ENCODE measurements at regions not wholly inside any gene's neighbourhood (a gene's known extent, or its start where the extent isn't known, plus 50 kb on each side); places are given as distances from the start of the nearest gene placed in this dataset.

DNA sequence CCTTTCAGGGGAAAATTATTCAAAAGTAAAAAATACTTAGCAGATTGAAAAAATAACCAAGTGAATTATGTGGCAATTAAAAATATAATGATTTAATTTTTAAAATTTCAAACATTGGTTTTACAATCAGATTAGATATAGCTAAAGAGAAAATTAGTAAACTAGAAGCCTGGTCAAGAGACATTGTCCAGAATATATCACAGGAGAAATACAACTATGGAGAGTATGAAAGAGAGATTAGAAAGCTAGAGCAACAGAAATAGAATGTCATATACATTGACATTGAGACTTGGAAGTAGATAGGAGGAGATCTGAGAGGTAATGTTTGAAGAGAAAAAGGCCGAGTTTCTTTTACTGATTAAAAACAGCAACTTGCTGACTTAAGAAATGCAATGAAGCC is 476.4 kb upstream of the SLC10A2 start:
- DNase-seq (ENCODE audit: insufficient read length, low spot score) (no peak), FAIRE-seq (no peak)
- TF ChIP-seq POLR2AphosphoS5 (IDR thresholded peaks at IDR 0.05; ENCODE audit: low read depth, low read length) (no peak), PAX5 (IDR thresholded peaks at IDR 0.05; ENCODE audit: insufficient read depth, low read length, severe bottlenecking) (no peak), POU2F2 (IDR thresholded peaks at IDR 0.05; ENCODE audit: low read depth, low read length) (no peak), SPI1 (IDR thresholded peaks at IDR 0.05; ENCODE audit: low read depth, low read length) (no peak), TAF1 (IDR thresholded peaks at IDR 0.05; ENCODE audit: low read depth, low read length) (no peak), POLR2A (IDR thresholded peaks at IDR 0.05; ENCODE audit: low read depth, low read length) (no peak)

DNA sequence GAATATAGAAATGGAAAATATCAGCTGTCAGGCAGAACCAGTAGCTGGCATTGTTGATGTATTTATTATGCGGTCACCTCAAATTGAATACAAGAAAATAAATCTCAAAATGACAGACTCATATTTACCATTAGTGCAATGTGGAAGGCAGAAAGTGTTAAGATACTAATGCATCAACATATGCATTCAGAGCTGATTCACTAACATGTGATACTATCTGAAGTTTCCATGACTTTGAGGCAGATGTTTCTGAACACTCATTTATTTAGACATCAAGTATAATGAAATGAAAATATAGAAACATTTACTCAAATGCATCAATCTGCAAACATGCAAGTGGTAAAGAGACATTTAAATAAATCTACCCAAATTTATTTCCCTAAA is 474.2 kb upstream of the SLC10A2 start:
- DNase-seq (ENCODE audit: insufficient read length, low spot score) (no peak), FAIRE-seq (no peak)
- TF ChIP-seq POU2F2 (IDR thresholded peaks at IDR 0.05; ENCODE audit: low read depth, low read length) (no peak), POLR2AphosphoS5 (IDR thresholded peaks at IDR 0.05; ENCODE audit: low read depth, low read length) (no peak), SPI1 (IDR thresholded peaks at IDR 0.05; ENCODE audit: low read depth, low read length) (no peak), POLR2A (IDR thresholded peaks at IDR 0.05; ENCODE audit: low read depth, low read length) (no peak)

DNA sequence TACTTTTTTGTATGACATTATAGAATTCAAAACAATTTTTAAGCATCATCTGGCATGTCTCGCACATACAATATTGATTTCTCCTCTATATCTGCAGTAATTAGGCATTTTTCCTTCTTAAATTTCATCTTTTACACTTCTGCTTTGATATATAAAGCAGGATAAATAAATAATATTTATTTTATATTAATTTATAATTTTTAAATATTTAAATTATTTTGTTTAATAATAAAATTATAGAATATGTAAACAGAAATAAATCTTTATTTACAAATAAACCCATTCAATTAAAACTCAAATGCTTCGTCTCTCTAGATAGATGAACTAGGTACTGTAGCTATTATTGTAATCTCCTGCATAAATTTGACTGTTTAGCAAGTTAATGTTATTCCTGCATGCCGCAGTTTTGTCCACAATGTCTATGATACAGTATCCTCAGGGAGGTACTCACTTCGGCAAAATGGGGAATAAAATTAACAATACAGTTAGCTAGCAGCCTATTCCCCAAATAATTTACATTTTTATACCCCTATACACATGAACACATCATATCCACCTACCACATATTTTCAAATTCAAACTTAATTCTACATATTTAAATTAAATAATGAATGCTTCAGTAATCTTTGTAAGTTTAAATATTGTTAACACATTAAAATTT is 473.6 kb upstream of the SLC10A2 start:
- no peak for DNase-seq (ENCODE audit: insufficient read length, low spot score)
- TF ChIP-seq POLR2A (IDR thresholded peaks at IDR 0.05; ENCODE audit: low read depth, low read length) (no peak), PAX5 (IDR thresholded peaks at IDR 0.05; ENCODE audit: insufficient read depth, low read length, severe bottlenecking) (no peak), SPI1 (IDR thresholded peaks at IDR 0.05; ENCODE audit: low read depth, low read length) (no peak), TAF1 (IDR thresholded peaks at IDR 0.05; ENCODE audit: low read depth, low read length) (no peak), POU2F2 (IDR thresholded peaks at IDR 0.05; ENCODE audit: low read depth, low read length) (no peak), POLR2AphosphoS5 (IDR thresholded peaks at IDR 0.05; ENCODE audit: low read depth, low read length) (no peak)
- no peak for FAIRE-seq

DNA sequence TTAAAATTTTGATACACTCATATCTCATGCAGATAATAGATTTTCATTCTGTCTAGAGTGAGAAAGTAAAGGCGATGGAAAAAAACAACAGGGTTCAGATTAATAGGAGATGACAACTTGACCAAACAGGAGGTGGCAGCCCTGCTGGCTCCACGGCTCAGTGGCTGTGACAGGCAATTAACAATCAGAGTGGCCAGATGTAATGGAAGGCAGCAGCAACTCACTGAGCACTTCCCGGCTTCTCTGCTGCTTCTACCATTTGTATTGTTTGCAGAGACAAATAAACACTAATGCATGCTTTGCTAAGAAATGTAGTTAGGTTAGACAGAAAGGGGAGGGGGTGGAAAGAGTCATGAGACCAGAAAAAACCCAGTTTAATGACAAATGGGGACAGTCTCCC is 473.0 kb upstream of the SLC10A2 start:
- no peak for TF ChIP-seq POU2F2 (IDR thresholded peaks at IDR 0.05; ENCODE audit: low read depth, low read length)
- TF ChIP-seq POLR2A (IDR thresholded peaks at IDR 0.05; ENCODE audit: low read depth, low read length): no peak
- TF ChIP-seq TAF1 (IDR thresholded peaks at IDR 0.05; ENCODE audit: low read depth, low read length): no peak
- no peak for TF ChIP-seq POLR2AphosphoS5 (IDR thresholded peaks at IDR 0.05; ENCODE audit: low read depth, low read length)
- TF ChIP-seq SPI1 (IDR thresholded peaks at IDR 0.05; ENCODE audit: low read depth, low read length): no peak
- TF ChIP-seq PAX5 (IDR thresholded peaks at IDR 0.05; ENCODE audit: insufficient read depth, low read length, severe bottlenecking): no peak
- DNase-seq (ENCODE audit: insufficient read length, low spot score): no peak
- FAIRE-seq: no peak

DNA sequence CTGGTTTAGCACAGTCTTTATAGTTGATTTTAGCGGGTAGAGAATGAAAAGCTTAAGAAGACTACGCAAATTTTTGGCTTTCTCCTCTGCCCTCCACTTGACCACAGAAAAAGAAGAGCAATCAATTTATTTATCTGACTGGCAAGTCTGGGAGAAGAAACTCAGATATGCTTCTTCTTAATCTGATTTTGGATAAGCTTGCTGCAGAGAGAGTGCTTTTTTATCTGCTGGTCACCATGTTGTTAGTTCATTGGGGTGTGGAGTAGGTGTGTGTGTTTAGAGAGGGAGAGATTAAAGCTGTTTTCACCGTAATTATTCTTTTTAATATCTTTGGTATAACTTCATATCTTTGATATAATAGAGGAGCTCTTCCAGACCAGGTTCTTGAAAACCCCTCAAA is 471.4 kb upstream of the SLC10A2 start:
- DNase-seq (ENCODE audit: insufficient read length, low spot score) (no peak), FAIRE-seq (no peak)
- TF ChIP-seq TAF1 (IDR thresholded peaks at IDR 0.05; ENCODE audit: low read depth, low read length): no peak
- TF ChIP-seq SPI1 (IDR thresholded peaks at IDR 0.05; ENCODE audit: low read depth, low read length): no peak
- no peak for TF ChIP-seq POU2F2 (IDR thresholded peaks at IDR 0.05; ENCODE audit: low read depth, low read length)
- TF ChIP-seq PAX5 (IDR thresholded peaks at IDR 0.05; ENCODE audit: insufficient read depth, low read length, severe bottlenecking): no peak
- no peak for TF ChIP-seq POLR2AphosphoS5 (IDR thresholded peaks at IDR 0.05; ENCODE audit: low read depth, low read length)
- TF ChIP-seq POLR2A (IDR thresholded peaks at IDR 0.05; ENCODE audit: low read depth, low read length): no peak

DNA sequence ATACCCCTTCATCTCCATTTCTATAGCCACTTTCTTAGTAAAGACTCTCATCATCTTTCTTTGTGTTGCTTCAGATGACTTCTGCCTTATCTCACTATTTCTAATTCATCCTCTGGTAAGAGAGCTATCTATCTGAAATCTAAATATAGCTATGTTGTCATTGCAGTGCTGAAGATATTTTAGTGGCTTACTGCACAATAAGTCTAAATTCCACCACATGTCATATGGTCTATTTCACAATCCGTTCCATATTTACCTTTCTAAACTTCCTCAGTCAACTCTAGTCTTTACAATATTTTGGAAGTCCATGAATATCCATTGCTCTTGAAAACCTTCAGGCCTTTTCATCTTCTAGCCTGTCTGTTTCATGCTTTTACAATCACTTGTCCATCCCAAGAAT is 465.1 kb upstream of the SLC10A2 start:
- FAIRE-seq: no peak
- TF ChIP-seq POLR2A (IDR thresholded peaks at IDR 0.05; ENCODE audit: low read depth, low read length): no peak
- no peak for TF ChIP-seq POU2F2 (IDR thresholded peaks at IDR 0.05; ENCODE audit: low read depth, low read length)
- no peak for TF ChIP-seq SPI1 (IDR thresholded peaks at IDR 0.05; ENCODE audit: low read depth, low read length)
- TF ChIP-seq POLR2AphosphoS5 (IDR thresholded peaks at IDR 0.05; ENCODE audit: low read depth, low read length): no peak
- TF ChIP-seq TAF1 (IDR thresholded peaks at IDR 0.05; ENCODE audit: low read depth, low read length): no peak
- TF ChIP-seq PAX5 (IDR thresholded peaks at IDR 0.05; ENCODE audit: insufficient read depth, low read length, severe bottlenecking): no peak
- no peak for DNase-seq (ENCODE audit: insufficient read length, low spot score)

DNA sequence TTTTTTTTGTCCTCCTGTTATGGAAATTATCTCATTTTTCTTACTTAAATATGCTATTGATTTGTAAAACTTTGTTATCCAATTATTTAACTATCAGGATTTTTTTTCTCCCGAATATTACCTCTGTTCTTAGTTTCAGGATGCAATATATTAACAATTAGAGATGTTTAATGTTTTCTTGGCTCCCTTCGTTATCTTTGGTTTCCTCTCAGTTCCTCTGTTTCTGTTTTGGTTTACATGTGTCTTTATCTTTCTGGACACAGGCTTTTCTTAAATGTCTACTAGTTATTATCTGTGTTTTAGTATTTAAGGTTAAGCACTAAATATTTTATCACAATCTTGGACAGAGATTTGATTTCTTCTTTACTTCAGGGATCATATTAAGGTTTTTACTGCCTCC is 462.2 kb upstream of the SLC10A2 start:
- no peak for FAIRE-seq
- DNase-seq (ENCODE audit: insufficient read length, low spot score): no peak
- TF ChIP-seq POLR2AphosphoS5 (IDR thresholded peaks at IDR 0.05; ENCODE audit: low read depth, low read length) (no peak), POU2F2 (IDR thresholded peaks at IDR 0.05; ENCODE audit: low read depth, low read length) (no peak), SPI1 (IDR thresholded peaks at IDR 0.05; ENCODE audit: low read depth, low read length) (no peak), TAF1 (IDR thresholded peaks at IDR 0.05; ENCODE audit: low read depth, low read length) (no peak), PAX5 (IDR thresholded peaks at IDR 0.05; ENCODE audit: insufficient read depth, low read length, severe bottlenecking) (no peak), POLR2A (IDR thresholded peaks at IDR 0.05; ENCODE audit: low read depth, low read length) (no peak)

DNA sequence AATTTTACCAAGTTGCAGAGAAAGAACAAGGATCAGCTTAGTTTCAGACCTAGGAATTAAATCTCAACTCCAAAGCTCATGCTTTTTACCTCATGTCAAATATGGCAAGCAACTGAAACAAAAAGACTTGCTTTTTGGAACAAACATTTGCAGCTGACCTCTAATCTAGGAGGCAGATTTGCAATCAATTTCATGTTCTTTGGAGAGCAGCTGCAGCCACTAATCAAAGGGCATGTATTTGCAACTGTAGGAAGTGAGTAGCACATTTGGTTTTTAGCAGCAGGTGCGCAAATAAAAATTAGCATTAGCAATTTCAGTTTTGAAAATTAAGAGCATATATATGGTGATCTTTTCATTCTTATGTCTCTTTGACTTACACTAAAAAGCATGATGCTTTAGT is 459.3 kb upstream of the SLC10A2 start:
- TF ChIP-seq POU2F2 (IDR thresholded peaks at IDR 0.05; ENCODE audit: low read depth, low read length) (no peak), POLR2A (IDR thresholded peaks at IDR 0.05; ENCODE audit: low read depth, low read length) (no peak), SPI1 (IDR thresholded peaks at IDR 0.05; ENCODE audit: low read depth, low read length) (no peak), PAX5 (IDR thresholded peaks at IDR 0.05; ENCODE audit: insufficient read depth, low read length, severe bottlenecking) (no peak), POLR2AphosphoS5 (IDR thresholded peaks at IDR 0.05; ENCODE audit: low read depth, low read length) (no peak), TAF1 (IDR thresholded peaks at IDR 0.05; ENCODE audit: low read depth, low read length) (no peak)
- DNase-seq (ENCODE audit: insufficient read length, low spot score): no peak
- no peak for FAIRE-seq

DNA sequence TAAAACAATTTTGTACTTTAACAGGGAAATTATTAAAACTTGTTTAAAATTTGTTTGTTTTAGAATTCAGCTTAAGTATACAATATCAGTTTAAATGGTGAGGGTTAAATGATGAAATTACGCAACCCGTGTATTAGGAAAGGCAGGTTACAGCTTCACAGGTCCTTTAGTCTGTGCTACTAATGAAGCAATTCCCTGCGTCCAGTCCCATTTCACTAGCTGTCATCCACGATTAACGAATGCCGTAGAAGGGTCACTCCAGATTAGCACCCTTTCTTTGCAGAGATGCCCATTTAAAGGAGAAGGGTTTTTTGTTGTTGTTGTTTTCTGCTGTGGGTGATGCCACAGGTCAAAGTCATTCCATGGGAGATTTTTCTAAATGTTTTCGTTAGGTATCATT is 457.6 kb upstream of the SLC10A2 start:
- DNase-seq (ENCODE audit: insufficient read length, low spot score) (no peak), FAIRE-seq (no peak)
- TF ChIP-seq POU2F2 (IDR thresholded peaks at IDR 0.05; ENCODE audit: low read depth, low read length): no peak

DNA sequence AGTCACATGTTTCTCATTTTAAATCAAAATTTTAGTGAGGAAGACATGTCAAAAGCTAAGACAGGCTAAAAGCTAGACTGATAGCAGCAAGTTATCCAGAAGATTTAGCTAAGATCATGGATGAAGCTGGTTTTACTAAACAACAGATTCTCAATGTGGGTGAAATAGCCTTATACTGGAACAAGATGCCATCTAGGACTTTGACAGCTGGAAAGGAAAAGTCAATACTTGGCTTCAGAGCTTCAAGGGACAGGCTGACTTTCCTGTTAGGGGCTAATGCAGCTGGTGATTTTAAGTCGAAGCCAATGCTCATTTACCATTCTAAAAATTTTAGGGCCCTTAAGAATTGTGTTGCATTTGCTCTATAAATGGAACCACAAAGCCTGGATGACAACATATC is 455.3 kb upstream of the SLC10A2 start:
- FAIRE-seq (no peak), DNase-seq (ENCODE audit: insufficient read length, low spot score) (no peak)
- TF ChIP-seq PAX5 (IDR thresholded peaks at IDR 0.05; ENCODE audit: insufficient read depth, low read length, severe bottlenecking) (no peak), POLR2AphosphoS5 (IDR thresholded peaks at IDR 0.05; ENCODE audit: low read depth, low read length) (no peak), POU2F2 (IDR thresholded peaks at IDR 0.05; ENCODE audit: low read depth, low read length) (no peak), TAF1 (IDR thresholded peaks at IDR 0.05; ENCODE audit: low read depth, low read length) (no peak), POLR2A (IDR thresholded peaks at IDR 0.05; ENCODE audit: low read depth, low read length) (no peak), SPI1 (IDR thresholded peaks at IDR 0.05; ENCODE audit: low read depth, low read length) (no peak)

Measured in GM12891 (cell line).